ENCODE measurements at regions not wholly inside any gene's neighbourhood (a gene's known extent, or its start where the extent isn't known, plus 50 kb on each side); places are given as distances from the start of the nearest gene placed in this dataset.

- DNase-seq = no peak
These were observed 478.7 kb upstream of the TCF4 start for GRCh38 chr18:56066524-56067213.

GRCh38 chr18:56065086-56065485, 477.1 kb upstream of the TCF4 start:
- DNase-seq = no peak

- DNase-seq = no peak
These were observed 474.9 kb upstream of the TCF4 start for GRCh38 chr18:56062931-56063330.

GRCh38 chr18:56060967-56061541, 473.1 kb upstream of the TCF4 start:
- DNase-seq = no peak

- no peak for DNase-seq
These were observed 464.2 kb upstream of the TCF4 start for GRCh38 chr18:56052202-56052601.

- DNase-seq = no peak
These were observed 456.2 kb upstream of the TCF4 start for GRCh38 chr18:56044239-56044638.

- no peak for DNase-seq
These were observed 455.7 kb upstream of the TCF4 start for GRCh38 chr18:56043641-56044061.

GRCh38 chr18:56042915-56043536, 455.0 kb upstream of the TCF4 start:
- no peak for DNase-seq

GRCh38 chr18:56038171-56039030, 450.4 kb upstream of the TCF4 start:
- DNase-seq = no peak

- no peak for DNase-seq
These were observed 448.7 kb upstream of the TCF4 start for GRCh38 chr18:56036741-56037140.

- no peak for DNase-seq
These were observed 447.6 kb upstream of the TCF4 start for GRCh38 chr18:56035546-56035945.

- DNase-seq = no peak
These were observed 447.0 kb upstream of the TCF4 start for GRCh38 chr18:56034949-56035348.

- no peak for DNase-seq
These were observed 442.1 kb upstream of the TCF4 start for GRCh38 chr18:56030060-56030459.

- no peak for DNase-seq
These were observed 440.5 kb upstream of the TCF4 start for GRCh38 chr18:56028514-56028913.

- DNase-seq = no peak
These were observed 438.5 kb upstream of the TCF4 start for GRCh38 chr18:56026509-56026908.

GRCh38 chr18:56021809-56022195, 433.8 kb upstream of the TCF4 start:
- DNase-seq = no peak

GRCh38 chr18:56021136-56021808, 433.3 kb upstream of the TCF4 start:
- peak in 1 of 3 donors; percentile 0 for DNase-seq

GRCh38 chr18:56019908-56020307, 431.9 kb upstream of the TCF4 start:
- DNase-seq = no peak

GRCh38 chr18:56019156-56019555, 431.2 kb upstream of the TCF4 start:
- no peak for DNase-seq

GRCh38 chr18:56009411-56009810, 421.4 kb upstream of the TCF4 start:
- no peak for DNase-seq

- DNase-seq = no peak
These were observed 415.7 kb upstream of the TCF4 start for GRCh38 chr18:56003720-56004088.

GRCh38 chr18:56003009-56003719, 415.2 kb upstream of the TCF4 start:
- DNase-seq = no peak

Data from suppressor macrophage treated with lipopolysaccharide for 1 hour (primary cell).